ENCODE measurements at regions not wholly inside any gene's neighbourhood (a gene's known extent, or its start where the extent isn't known, plus 50 kb on each side); places are given as distances from the start of the nearest gene placed in this dataset.
A peak's percentile ranks its signal among the peaks of the same experiment; 100 is the strongest.

- DNase-seq (ENCODE audit: low read depth, low spot score), result peak; percentile 30
- no peak overlapping the region for H3K4me3 ChIP-seq (ENCODE audit: low read length)
Measured at GRCh38 chr1:221939607-221940006, 197.7 kb upstream of the DUSP10 start.

DNA sequence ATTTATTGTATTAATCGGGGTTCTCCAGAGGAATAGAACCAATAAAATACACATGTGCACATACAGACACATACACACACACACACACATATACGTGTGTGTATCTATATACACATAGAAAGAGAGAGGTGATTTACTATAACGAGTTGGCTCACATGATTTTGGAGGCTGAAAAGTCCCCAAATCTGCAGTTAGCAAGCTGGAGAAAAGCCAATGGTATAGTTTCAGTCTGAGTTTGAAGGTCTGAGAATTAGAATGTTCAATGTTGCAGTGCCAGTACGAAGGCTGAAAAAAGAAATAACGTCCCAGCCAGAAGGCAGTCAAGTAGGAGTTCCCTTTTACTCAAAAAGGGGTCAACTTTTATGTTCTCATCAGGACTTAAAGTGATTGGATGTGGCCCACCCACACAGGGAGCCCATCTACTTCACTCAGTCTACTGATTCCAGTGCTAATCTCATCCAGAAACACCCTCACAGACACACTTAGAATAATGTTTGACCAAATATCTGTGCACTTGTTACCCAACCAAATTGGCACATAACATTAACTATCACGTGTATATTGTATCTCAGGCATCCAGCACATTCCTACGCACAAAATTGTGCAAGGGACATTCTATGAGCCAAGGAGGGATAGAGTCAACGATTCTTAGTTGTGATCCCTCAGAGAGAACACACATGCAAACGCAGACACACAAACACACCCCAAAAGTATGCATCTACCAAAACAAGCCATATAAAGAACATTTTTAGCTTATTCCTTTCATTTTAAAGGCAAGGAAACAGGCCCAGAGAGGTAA, 195.5 kb upstream of the DUSP10 start:
- DNase-seq (ENCODE audit: low read depth, low spot score), result no peak
- no peak overlapping the region for H3K4me3 ChIP-seq (ENCODE audit: low read length)

GRCh38 chr1:221933814-221934213, 191.9 kb upstream of the DUSP10 start:
- DNase-seq (ENCODE audit: low read depth, low spot score), result no peak
- H3K4me3 ChIP-seq (ENCODE audit: low read length), result no peak overlapping the region

GRCh38 chr1:221926441-221926840, 184.6 kb upstream of the DUSP10 start:
- DNase-seq (ENCODE audit: low read depth, low spot score), result no peak

DNA sequence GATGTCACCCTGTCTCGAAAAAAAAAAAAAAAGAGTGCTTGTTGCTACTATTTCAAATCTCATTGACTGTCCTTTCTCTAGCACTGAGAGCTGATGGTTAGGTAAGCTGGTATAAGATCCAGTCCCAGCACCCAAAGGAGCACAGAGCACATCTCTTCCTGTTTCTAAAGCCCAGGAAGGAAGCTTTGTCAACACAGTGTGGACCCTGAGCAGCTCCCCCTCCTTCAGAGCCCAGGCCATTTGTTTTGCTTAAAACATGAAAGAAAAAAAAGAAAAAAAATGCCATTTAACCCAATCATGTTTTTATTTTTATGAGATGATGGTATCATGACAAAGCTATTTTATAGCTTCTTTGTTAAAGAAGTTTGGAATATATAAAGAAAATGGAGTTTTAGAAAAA, 184.1 kb upstream of the DUSP10 start:
- no peak overlapping the region for H3K4me3 ChIP-seq (ENCODE audit: low read length)
- DNase-seq (ENCODE audit: low read depth, low spot score), result no peak

More at GRCh38 chr1:221926441-221926840, 184.6 kb upstream of the DUSP10 start:
- no peak overlapping the region for H3K4me3 ChIP-seq (ENCODE audit: low read length)

DNA sequence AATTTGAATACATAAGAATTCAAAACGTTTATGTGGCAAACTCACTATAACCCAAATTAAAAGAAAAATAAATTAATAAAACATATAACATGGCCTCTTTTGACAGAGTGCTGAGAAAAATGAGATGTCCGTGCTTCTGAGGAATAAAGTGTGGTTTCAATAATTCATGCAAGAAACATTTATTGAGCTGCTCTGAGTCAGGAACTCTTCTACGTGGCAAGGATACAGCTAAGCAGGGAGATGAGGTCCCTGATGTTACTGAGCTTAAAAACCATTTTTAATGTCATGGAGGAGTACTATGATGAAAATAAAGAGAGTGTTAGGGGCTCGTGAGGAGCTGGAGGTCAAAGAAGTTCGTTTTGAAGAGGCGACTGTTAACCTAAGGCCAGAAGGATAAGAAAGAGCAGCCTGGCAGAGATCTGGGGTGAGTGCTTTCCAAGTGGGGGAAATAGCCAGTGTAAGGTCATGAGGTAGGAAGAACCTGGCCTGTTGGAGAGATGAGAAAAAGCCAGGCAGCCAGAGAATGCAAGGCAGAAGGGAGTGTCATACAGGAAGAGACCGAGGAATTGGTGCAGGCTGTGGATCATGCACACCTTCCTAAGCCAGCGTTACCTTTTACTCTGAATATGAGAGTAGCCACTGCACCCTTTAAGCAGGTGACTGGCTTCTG, 182.2 kb upstream of the DUSP10 start:
- DNase-seq (ENCODE audit: low read depth, low spot score), result no peak
- H3K4me3 ChIP-seq (ENCODE audit: low read length), result no peak overlapping the region

GRCh38 chr1:221921936-221922335, 180.0 kb upstream of the DUSP10 start:
- DNase-seq (ENCODE audit: low read depth, low spot score), result no peak
- no peak overlapping the region for H3K4me3 ChIP-seq (ENCODE audit: low read length)

- no peak overlapping the region for H3K4me3 ChIP-seq (ENCODE audit: low read length)
- DNase-seq (ENCODE audit: low read depth, low spot score), result no peak
Measured at GRCh38 chr1:221919743-221920142, 177.9 kb upstream of the DUSP10 start.

DNA sequence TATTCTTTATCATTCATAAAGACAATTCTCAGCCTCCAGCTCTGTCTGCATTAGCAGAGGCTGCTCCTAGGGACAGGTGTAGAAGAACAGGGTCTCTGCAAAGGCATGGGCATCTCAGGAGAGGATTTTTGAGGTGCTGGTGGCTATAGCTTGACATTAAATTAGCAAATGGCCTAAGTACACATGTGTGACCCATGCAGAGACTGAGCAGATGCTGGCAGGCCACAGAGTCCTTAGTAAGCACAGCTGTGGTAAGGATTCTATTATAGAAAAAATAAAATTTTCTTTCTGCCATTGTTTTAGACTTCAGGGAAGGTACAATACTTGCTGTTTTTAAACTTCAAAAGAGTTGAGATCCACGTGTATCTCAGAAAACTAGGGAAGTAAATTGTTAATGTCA, 177.5 kb upstream of the DUSP10 start:
- H3K4me3 ChIP-seq (ENCODE audit: low read length), result no peak overlapping the region
- no peak for DNase-seq (ENCODE audit: low read depth, low spot score)

GRCh38 chr1:221916176-221916575, 174.3 kb upstream of the DUSP10 start:
- H3K4me3 ChIP-seq (ENCODE audit: low read length), result no peak overlapping the region
- DNase-seq (ENCODE audit: low read depth, low spot score), result no peak

DNA sequence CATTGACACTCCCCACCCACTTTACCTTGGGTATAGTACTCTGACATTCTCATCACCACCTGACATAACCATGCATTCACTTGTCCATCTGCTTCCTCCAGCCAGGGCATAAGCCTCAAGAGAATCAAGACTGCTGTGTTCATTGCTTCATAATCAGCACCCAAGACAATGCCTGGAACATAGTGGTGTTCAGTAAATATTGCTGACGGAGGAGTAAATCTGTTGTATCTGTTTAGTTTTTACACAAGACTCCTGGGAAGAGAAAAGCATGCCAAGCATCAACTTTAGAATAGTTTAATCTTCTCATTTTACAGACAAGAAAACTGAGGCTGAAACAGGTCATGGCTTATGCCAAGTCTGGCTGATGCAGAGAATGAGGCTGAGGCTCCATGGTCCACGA, 173.9 kb upstream of the DUSP10 start:
- DNase-seq (ENCODE audit: low read depth, low spot score), result no peak
- no peak overlapping the region for H3K4me3 ChIP-seq (ENCODE audit: low read length)

- no peak for DNase-seq (ENCODE audit: low read depth, low spot score)
Measured at GRCh38 chr1:221913351-221913892, 171.5 kb upstream of the DUSP10 start.

DNA sequence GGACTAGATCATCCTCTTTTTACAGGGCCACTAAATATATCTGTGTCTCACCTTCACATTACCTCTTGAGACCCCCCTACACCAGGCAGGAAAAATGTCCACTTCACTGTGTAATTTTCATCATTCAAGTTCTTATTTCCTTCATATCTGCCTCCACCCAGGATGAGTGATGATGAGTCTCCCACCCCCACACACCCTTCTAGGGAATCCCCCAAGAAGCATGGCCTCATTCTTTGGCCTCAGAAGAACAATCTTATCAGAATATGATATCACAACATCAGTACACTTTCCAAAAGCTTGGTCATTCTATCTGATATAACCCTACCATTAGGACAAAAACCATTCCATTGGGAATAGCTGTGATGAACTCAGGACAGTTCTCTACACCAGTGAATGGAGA, 170.3 kb upstream of the DUSP10 start:
- H3K4me3 ChIP-seq (ENCODE audit: low read length), result no peak overlapping the region
- DNase-seq (ENCODE audit: low read depth, low spot score), result no peak

More at GRCh38 chr1:221913351-221913892, 171.5 kb upstream of the DUSP10 start:
- H3K4me3 ChIP-seq (ENCODE audit: low read length), result no peak overlapping the region

- H3K4me3 ChIP-seq (ENCODE audit: low read length), result no peak overlapping the region
- no peak for DNase-seq (ENCODE audit: low read depth, low spot score)
Measured at GRCh38 chr1:221911714-221912113, 169.8 kb upstream of the DUSP10 start.

DNA sequence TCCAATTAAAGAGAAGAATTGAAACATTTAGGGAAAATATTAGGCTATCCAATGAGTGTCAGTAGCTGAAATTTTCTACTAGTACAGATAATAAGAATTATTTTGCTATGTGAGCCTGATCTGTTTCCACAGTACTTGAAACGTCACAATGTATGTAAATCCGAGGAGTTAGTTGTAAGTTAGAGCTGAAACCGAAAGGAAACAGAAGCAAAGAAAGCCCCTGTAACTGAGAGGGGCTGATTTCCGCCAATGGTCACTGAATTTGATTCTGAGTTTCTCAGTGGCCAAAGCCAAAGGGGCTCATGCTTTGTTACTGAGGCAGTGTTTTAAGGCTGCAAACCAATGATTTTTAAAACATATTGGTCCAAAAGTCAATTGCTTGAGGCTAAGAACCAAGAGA, 168.3 kb upstream of the DUSP10 start:
- no peak for DNase-seq (ENCODE audit: low read depth, low spot score)
- no peak overlapping the region for H3K4me3 ChIP-seq (ENCODE audit: low read length)

GRCh38 chr1:221908573-221908972, 166.7 kb upstream of the DUSP10 start:
- H3K4me3 ChIP-seq (ENCODE audit: low read length), result no peak overlapping the region
- DNase-seq (ENCODE audit: low read depth, low spot score), result no peak

DNA sequence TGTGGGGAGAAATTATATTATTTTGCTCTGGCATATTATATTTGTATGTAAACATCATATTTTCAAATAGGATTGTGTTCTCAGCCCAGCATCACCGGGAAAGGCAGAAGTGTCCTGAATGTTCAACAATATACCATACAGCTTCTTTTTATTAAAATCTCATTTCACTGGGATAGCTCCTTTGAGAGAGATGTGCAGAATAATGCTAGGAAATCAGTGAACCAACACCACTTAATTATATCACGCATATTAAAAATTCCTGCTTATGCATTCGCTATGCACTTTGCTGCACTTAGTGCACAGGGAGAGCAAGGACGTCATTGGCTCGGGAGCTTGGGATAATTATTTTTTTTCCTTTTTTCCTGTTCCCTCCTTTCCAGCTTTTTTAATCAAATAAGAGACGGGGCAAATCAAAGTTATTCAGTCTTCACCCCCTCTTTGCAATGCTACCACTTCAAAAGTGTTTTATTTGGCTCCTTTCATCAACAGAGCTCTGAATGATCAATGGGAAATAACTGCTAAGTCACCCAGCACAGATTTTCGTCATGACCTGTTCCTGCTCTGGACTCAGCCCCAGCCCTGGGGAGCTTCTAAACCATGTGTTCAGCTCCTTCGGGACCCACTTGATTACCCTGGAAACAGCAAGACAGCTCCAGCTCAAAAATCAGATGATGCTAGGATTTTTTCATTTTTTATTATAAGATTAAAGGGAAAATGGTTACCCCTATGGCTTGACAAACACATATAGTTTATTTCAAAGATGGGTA, 165.5 kb upstream of the DUSP10 start:
- H3K4me3 ChIP-seq (ENCODE audit: low read length), result no peak overlapping the region
- DNase-seq (ENCODE audit: low read depth, low spot score), result no peak

DNA sequence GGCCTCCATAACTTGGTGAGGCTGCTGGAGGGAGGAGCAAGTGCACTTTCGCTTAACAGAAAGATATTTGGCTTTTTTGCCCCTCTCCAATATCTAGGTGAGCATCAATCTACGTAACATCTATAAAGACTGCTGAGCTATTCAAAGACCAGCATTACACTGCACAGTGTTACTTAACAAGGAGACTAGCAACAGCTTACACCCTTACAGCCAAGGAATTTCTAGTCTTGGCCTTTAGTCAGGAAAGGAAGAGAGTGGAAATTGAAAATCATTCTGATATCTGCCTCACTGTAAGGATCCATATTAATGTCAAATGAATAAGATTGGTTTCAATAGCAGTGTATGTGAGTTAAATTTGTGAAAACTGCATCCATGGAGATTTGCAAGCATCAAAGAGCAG, 163.9 kb upstream of the DUSP10 start:
- no peak for DNase-seq (ENCODE audit: low read depth, low spot score)
- H3K4me3 ChIP-seq (ENCODE audit: low read length), result no peak overlapping the region

- no peak overlapping the region for H3K4me3 ChIP-seq (ENCODE audit: low read length)
- no peak for DNase-seq (ENCODE audit: low read depth, low spot score)
Measured at GRCh38 chr1:221904319-221904718, 162.4 kb upstream of the DUSP10 start.

DNA sequence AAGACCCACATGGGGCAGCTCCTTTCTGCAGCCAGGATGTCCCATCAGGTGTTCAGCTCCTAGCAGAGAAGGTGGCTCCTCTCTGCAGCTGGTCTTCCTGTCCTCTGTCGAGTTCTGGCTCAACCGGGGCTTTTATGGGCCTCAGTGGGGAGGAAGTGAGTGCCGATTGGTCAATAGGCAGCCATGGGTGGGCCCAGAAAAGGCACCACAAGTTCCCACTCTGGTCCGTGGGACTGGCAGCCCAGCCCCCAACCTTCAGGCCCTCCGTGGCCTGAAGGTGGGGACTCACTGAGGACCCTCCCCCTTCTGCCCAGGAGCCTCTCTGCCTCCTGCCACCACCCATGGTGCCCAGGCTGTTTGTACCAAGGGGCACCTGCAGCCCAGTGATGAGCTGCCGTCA, 161.7 kb upstream of the DUSP10 start:
- DNase-seq (ENCODE audit: low read depth, low spot score), result no peak
- H3K4me3 ChIP-seq (ENCODE audit: low read length), result no peak overlapping the region
